ENCODE measurements at regions not wholly inside any gene's neighbourhood (a gene's known extent, or its start where the extent isn't known, plus 50 kb on each side); places are given as distances from the start of the nearest gene placed in this dataset.

DNA sequence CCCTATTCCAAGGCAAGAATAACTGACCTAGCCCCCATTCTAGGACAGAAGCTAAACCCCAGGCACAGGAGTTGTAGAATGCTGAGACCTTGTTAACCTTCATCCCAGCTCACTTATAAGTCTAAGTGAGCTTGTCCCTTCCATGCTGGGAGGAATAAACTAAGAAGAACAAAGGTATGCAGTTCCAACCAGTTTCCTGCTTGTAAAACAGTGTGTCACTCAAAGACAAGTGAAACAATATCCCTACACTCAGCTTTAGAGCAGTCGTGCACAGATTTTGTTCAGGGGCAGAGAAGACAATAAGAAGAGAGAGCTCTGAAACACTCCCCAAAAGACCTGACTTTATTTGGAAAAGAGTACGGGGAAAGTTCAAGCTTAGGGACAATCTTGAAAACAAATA is 292.1 kb downstream of the CGGBP1 start:
- TF ChIP-seq, protein P1, sequence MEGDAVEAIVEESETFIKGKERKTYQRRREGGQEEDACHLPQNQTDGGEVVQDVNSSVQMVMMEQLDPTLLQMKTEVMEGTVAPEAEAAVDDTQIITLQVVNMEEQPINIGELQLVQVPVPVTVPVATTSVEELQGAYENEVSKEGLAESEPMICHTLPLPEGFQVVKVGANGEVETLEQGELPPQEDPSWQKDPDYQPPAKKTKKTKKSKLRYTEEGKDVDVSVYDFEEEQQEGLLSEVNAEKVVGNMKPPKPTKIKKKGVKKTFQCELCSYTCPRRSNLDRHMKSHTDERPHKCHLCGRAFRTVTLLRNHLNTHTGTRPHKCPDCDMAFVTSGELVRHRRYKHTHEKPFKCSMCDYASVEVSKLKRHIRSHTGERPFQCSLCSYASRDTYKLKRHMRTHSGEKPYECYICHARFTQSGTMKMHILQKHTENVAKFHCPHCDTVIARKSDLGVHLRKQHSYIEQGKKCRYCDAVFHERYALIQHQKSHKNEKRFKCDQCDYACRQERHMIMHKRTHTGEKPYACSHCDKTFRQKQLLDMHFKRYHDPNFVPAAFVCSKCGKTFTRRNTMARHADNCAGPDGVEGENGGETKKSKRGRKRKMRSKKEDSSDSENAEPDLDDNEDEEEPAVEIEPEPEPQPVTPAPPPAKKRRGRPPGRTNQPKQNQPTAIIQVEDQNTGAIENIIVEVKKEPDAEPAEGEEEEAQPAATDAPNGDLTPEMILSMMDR (optimal IDR thresholded peaks at IDR 0.05 in 1 of 3, IDR thresholded peaks at IDR 0.05 in 1 of 3, conservative IDR thresholded peaks at IDR 0.05 in 1 of 3; ENCODE audit: extremely low read depth in 1 of 3, insufficient read depth in 2 of 3, low read length in 3 of 3) = no peak
- no peak for TF ChIP-seq EZH2 (IDR thresholded peaks at IDR 0.05; ENCODE audit: low read length)

All from keratinocyte (primary cell).